HG02588 (cell line): ENCODE measurements at regions not wholly inside any gene's neighbourhood (a gene's known extent, or its start where the extent isn't known, plus 50 kb on each side); places are given as distances from the start of the nearest gene placed in this dataset.

Source experiments
- ATAC-seq: cut with Tn5 transposase; IDR thresholded peaks from one replicate; pipeline ENCODE4 v1.9.1; 2021; ENCODE audit warnings: mild to moderate bottlenecking, moderate library complexity; ENCODE audit not compliant: unreplicated experiment

DNA sequence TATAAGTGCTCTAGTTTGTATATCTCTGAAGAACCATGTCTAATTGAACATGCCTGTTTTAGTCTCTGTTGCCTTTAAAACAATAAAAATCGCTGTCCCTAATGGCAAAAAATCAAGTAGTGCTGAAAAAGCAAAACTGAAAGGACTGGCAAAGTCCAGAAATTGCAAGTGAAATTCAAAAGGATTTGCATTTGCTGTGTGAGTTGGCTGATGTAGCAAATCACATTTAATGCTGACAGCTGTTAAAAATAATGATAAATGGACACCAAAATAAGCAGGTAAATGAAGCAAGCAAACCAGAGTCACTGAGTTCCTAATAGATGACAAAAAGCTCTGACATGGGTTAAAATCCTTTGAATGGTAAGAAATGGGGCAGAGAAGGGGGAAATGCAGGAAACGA, 874.1 kb downstream of the GRM8 start:
- no peak for ATAC-seq

DNA sequence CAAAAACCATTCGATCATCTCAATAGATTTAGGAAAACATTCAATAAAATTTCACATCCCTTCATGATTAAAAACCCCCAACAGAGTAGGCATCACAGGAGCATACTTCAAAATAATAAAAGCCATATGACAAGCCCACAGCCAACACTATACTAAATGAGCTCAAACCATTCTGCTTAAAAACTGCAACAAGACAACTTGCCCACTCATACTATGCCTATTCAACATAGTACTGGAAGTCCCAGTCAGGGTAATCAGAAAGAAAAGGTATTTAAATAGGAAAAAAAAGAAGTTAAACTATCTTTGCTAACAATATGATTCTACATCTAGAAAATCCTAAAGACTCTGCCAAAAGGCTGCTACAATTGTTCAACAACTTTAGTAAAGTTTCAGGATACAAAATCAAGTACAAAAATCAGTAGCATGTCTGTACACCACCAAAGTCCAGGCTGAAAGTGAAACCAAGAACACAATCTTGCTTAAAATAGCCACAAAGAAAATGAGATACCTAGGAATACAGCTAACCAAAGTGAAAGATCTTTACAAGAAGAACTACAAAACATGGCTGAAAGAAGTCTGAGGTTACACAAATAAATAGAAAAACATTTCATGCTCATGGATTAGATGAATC, 882.6 kb downstream of the GRM8 start:
- no peak for ATAC-seq

DNA sequence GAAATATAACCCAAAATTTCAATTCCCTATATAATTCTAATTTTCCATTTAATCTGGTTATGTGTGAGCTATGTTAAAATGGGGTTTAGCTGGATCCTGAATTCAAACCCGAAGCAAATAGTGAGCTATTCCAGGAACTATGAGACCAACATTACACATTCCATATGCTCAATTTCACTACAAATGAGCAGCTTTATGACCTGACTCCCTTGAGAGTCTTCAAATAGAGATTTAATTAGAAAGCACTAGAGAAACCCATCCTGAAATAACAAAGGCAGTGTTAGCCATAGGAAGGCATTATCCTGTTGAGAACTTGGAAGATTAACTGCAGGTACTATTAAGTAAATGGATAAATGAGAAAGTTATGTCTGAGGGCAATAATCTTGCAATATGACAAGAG, 890.0 kb downstream of the GRM8 start:
- no peak for ATAC-seq

DNA sequence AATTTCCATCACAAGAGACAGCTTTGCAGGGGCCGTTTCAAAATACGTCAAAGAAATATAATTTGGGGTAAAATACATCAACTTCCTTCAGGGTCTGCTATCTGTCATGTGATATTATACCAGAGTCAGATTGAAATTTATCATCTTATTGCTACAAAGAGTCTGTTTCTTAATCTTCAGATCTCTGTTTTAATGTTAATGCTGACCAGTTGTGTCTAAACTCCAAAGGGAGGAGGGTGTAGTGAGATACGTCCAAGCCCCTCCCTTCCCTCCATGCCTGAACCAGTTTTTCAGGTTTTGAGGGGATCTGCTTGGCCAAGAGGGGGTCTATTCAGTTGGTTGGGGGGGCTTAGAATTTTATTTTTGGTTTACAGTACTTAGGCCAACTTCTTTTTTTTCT, 891.6 kb downstream of the GRM8 start:
- ATAC-seq: no peak

DNA sequence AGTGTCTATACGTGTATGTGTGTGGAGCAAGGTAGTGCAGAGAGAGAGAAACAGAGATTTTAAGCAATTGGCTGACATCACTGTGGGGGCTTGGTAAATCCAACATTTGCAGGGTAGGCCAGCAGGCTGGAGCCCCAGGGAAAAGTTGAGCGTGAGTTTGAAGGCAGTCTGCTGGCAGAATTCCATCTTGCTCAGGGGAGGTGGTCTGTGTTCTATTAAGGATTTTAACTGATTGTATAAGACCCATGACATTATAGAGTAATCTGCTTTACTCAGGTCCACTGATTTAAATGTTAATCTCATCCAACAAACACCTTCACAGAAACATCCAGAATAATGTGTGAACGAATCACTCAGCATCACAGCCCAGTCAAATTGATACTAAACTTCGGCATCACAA, 912.9 kb downstream of the GRM8 start:
- ATAC-seq: no peak

DNA sequence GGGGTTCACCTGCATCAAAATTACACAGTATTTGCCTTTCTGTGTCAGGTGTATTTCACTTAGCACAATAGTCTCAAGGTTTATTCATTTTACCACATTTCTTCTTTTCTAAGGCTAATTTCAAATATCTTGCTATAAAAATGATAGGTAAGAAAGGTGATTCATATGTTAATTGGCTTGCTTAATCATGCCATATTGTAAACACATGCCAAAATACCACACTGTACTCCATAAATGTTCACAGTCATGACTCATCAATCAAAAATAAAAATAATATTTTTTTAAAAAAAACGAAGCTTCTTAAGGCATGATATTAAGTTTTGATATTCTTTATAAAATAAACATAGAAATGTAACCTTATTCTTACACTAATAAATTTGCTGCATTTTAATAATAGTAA, 947.1 kb downstream of the GRM8 start:
- ATAC-seq: no peak

DNA sequence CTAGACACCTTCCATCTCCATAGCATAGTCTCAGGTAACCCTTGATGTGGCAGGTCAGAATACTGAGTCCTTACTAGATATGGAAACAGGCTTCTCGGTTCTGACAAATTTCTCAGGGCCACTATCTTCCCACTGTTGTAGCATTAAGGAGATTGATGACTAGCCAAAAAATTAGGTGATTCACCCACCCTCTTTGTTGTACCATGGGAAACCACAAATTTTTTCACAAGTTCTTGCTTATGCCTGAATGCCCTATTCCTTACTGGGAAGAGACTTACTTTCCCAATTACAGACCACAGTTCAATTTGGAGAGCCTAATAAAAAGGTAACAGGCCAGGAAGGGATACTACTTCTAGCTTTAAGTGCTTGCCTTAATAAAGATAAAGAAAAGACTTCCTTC, 948.8 kb downstream of the GRM8 start:
- no peak for ATAC-seq

DNA sequence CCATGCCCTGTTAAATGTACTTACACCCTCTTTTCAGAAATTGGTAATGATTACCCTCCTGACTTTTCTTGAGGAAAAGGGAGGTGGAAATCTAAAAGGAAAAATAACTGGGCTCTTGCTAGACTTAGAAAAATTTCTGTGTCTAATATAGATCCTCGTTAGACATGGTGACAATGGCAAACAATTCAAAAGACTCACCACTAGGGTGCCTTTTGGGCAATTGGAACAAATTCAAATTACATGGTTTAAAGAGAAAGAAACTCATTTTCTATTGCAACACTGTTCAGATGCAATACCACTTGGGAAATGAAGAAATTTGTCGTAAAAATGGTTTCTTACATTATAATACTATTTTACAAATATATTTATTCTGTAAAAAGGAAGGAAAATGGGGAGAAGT, 950.1 kb downstream of the GRM8 start:
- ATAC-seq: no peak

DNA sequence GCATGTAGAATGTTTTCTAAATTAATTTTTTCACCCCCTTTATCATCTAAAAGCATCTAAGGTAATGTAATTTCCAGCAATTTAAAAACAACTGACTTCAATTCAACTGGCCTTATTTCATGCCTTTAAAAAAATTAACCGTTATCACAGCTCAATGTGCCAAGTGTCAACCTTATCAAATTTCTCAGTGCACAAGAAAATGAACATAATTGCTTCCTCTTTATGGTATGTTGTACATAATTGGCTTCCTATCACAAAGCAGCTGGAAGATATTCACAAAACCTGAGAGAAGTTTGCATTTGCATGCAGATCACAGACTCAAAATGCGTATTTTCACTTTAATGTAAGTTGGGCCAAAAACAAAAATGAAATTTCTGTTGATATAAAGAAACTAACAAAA, 966.4 kb downstream of the GRM8 start:
- no peak for ATAC-seq

DNA sequence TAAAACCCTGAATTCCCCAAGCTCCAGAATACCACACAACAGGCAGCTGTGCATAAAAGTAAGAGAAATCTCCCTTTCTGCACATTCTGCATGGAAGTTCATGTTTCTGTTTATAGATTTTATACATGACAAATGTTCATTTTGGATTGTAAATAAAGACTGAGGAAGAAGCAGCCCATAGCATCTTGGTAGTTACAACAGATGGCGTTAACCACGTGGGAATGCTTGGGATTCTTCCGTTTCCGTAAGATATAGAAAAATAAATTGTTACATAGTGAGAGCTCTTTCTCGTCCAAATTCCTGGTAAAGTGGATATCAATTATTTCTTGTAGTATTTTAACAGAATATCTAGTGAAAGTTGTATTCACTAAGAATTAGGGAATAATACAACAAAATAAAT, 1016.5 kb downstream of the GRM8 start:
- no peak for ATAC-seq

DNA sequence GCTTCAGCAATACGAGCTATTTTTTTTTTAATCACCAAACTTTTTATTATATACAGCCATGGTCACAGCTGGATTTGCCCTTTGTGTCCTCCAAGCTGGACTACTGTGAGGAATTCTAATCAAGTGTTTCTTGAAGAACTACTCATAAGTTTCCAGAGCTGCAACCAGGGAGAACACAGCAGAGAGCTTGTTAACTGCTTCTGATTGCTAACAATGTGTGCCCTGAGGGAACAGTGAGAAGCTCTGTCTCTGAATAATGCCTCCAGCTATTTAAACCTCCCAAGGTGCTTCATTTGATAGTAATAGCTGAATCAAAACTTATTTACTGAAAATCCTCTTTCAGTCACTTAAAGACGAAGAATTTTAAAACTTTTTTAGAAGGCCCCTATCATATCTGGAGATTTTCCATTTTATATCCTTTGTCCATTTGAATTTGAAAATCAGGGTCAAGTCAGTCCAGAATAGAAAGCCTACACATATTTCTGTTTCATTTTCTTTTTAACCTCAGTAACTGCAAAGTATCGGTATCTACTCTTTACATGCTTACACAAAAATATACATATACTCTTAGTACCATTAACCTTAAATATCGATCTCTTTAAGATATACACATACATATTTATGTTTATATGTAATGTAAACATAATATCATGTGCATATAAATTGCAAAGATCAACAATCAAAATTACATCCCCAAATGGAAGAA, 1024.2 kb downstream of the GRM8 start:
- no peak for ATAC-seq

DNA sequence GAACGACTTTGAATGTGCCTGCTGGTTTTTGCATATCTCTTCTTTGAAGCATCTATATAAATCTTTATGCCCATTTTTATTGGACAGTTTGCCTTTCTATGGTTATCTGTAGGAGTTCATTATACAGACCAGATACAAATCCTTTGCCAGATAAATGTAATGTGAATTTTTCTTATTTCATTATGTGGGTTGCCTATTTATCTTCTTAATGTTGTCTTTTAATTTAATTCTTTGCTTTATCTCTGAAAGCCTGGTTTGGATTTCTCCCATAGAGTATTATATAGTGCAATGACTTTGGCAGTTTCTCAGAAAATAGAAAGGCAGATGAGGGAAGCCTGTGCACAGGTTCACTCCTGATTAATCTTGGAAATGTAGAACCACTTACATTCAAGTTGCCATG, 1025.1 kb downstream of the GRM8 start:
- ATAC-seq: no peak

DNA sequence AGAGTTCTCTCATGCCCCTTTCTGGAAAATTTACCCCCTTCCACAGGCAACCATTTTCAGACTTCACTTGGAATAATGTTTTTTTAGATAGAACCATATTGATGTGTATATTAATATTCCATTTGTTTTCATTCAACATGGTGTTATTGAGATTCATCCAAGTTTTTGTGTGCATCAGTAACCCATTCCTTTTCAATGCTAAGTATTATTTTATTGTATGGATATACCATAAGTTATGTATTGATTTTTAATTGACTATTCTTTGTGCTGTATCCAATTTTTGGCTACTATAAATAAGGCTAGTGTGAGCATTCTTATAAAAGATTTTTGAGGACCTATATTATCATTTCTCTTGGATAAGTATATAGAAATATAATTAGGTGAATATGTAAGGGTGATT, 1025.7 kb downstream of the GRM8 start:
- ATAC-seq: no peak

DNA sequence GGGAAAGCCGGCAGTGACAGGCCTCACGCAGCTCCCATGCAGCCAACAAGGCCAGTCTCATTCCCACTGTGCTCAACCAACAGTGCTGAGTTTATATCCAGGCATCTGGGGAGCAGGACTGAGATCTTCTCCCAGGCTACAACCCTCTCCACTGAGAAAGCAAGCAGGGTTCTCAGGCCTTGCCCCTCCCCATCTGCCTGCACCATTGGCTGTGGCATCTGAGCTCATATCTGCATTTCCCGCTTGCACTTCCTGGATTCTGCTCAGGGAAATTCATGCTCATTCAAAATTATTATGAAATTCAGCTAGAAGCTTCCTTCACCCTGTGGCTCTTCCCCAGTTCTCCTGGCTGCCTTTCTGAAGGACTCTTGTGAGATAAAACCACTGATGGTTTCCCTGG, 1029.0 kb downstream of the GRM8 start:
- ATAC-seq: no peak

DNA sequence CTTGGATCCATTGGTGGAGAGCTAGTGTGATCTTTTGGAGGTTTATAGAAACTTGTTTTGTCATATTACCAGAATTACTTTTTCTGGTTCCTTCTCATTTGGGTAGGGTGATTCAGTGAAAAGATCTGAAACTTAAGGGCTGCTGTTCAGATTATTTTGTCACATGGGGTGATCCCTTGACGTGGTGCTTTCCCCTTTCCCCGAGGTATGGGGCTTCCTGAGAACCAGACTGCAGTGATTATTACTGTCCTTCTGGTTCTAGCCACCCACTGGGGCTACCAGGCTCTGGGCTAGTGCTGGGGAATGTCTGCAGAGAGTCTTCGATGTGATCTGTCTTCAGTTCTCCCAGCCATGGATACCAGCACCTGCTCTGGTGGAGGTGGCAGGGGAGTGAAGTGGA, 1030.0 kb downstream of the GRM8 start:
- no peak for ATAC-seq

DNA sequence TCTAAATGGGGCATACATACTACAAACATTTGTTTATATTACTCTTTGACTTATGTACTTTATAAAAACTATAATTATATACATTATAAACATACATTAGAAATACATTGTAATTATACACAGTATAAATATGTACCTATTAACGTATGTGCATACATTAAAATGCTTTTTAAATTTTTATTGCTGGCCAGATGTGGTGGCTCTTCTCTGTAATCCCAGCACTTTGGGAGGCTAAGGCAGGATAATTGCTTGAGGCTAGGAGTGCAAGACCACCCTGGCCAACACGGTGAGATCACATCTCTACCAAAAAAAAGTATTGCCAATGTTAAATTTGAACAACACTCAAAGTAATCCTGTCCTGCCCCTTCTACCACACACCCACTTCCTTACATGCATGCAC, 1037.0 kb downstream of the GRM8 start:
- no peak for ATAC-seq

DNA sequence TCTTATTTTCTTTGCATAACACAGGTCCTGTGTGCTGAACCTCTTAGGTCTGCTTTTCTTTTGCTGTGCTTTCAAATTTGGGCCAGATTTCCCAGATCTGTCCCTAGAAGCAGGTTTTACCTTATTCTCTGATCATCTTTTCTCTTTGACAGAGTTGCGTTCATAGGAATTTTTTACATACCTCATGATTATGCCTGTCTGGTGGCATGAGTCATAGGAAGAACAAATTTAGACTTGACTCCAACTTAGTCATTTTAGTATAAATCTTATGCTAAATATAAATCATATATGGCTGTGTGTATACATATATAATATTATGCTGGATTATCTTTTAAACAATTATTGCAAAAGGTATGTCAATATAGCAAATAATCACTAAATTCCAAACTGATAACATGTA, 1038.9 kb downstream of the GRM8 start:
- ATAC-seq: no peak

DNA sequence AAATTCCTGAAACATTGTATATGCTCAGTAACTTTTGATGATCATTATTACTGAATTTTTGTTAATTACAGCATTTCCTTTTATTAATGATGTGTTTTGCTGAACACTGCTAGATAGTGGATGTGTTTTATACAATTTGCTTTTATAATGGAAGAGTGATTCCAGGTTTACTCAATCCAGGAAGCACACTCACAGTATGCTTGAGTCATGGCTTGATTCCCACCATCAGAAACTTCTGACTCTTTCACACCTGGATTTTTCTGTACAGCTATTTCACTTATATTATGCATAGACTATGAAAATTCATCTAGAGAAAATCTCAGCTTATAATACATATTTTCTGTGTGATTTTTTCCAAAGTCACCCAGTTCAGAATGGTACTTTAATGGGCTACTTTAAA, 1040.9 kb downstream of the GRM8 start:
- no peak for ATAC-seq

DNA sequence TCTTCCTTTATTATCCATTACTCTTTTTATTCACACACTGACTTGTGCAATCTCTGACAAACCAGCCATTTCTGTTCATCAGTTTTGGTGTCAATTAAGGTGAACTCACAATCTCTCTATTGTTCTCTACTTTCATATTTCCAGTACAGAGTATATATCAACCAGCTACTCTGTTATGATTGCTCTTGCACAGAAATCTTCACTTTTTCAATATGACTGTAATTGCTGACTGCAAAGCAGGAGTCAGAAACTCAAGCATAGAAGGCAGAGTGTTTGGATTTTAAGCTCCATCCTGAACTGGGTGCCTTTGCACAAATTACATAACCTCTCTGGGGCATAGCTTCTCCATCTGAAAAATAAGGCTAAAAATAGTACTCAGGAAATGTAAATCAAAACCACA, 1042.0 kb downstream of the GRM8 start:
- no peak for ATAC-seq

DNA sequence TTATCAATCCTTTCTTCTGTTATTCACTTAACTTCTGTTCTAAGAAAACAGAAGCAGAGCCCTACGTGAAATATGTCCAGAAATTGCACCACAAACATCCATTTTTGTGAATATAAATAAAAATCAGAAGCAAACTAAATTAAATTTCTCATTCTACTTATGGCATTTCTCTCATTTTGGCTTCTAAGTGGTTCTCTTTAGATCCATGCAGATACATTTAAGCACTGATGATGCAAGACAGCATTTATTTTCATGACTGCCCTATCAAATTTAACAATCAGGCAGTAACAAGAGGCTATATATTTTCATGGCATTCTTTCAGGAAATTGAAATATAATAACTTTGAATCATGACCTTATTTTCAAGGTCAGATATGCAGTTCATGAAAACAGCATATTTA, 1049.6 kb downstream of the GRM8 start:
- ATAC-seq: no peak

DNA sequence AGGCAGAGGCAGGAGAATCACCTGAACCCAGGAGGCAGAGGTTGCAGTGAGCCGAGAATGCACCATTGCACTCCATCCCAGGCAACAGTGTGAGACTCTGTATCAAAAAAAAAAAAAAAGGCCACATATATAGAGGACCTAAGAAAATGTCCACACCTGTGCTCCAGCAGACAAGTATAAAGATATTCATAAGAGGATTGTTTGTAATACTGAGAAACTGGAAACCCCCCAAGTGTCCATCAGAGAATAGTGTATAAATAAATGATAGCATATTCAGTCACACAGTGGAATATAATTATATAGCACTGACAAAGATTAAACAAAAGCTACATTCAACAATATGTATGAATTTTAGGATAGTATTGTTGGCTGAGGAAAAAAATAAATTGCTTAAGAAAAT, 1050.6 kb downstream of the GRM8 start:
- ATAC-seq: no peak

DNA sequence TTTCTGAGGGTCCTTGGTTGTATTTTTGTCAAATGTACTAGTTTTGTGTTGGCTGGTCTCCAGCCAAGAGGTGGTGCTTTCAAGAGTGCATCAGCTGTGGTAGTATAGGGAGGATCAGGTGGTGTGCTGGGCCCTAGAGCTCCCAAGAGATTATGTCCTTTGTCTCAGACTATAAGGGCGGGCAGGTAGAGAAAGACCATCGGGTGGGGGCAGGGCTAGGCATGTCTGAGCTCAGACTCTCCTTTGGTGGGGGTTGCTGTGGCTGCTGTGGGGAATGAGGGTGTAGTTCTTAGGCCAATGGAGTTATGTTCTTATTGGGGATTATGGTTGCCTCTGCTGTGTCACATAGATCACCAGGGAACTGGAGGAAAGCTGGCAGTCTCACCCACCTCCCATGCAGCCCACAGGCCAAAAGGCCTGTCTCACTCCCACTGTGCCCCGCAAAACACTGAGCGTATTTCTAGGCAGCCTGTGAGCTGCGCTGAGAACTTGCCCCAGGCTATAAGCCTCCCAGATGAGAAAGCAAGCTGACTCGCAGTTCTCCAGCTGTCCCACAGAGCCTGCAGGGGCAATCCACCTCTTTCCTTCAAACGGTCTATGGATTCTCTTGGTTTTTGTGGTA, 1066.7 kb downstream of the GRM8 start:
- no peak for ATAC-seq

DNA sequence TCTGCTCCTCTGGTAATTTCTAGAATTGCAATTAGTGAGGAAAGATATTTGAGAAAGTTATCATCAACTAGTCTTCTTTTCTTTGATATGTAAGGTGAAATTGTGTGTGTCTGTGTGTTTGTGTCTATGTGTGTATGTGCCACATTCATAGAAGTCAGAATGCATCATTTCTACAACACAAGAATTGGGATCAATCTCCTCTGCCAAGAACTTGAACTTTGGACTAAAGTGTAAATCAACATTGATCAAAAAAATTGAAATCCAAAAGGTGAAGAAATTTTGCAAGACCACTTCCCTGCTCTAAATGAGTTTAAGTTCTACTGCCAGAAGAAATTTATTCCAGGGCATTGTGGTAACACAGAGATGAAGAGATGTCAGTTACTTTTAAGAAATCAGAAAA, 1072.8 kb downstream of the GRM8 start:
- no peak for ATAC-seq
